Lower leg skin (tissue), 3 donors: ENCODE measurements at regions not wholly inside any gene's neighbourhood (a gene's known extent, or its start where the extent isn't known, plus 50 kb on each side); places are given as distances from the start of the nearest gene placed in this dataset.

ENCODE experiments used
- POLR2A ChIP-seq, 2 donors: fragments of 450-650 bp; IDR thresholded peaks; one replicate each; pipeline ENCODE4 v1.6.1; 2016 to 2017; ENCODE audit warnings: antibody characterized with exemption in 2 of 2, mild to moderate bottlenecking in 1 of 2, moderate library complexity in 1 of 2
- TF ChIP-seq, protein P1 (sequence below), 3 donors: fragments of 450-650 bp; IDR thresholded peaks; one replicate each; pipeline ENCODE4 v1.5.1; 2016; ENCODE audit warnings: antibody characterized with exemption in 3 of 3, mild to moderate bottlenecking in 3 of 3, moderate library complexity in 2 of 3

GRCh38 chr5:175820230-175820629, 51.1 kb upstream of the CPLX2 start:
- TF ChIP-seq, protein P1, sequence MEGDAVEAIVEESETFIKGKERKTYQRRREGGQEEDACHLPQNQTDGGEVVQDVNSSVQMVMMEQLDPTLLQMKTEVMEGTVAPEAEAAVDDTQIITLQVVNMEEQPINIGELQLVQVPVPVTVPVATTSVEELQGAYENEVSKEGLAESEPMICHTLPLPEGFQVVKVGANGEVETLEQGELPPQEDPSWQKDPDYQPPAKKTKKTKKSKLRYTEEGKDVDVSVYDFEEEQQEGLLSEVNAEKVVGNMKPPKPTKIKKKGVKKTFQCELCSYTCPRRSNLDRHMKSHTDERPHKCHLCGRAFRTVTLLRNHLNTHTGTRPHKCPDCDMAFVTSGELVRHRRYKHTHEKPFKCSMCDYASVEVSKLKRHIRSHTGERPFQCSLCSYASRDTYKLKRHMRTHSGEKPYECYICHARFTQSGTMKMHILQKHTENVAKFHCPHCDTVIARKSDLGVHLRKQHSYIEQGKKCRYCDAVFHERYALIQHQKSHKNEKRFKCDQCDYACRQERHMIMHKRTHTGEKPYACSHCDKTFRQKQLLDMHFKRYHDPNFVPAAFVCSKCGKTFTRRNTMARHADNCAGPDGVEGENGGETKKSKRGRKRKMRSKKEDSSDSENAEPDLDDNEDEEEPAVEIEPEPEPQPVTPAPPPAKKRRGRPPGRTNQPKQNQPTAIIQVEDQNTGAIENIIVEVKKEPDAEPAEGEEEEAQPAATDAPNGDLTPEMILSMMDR (IDR thresholded peaks at IDR 0.05), result no peak
- TF ChIP-seq POLR2A (IDR thresholded peaks at IDR 0.05), result no peak
